GM18505 (cell line): ENCODE measurements at regions not wholly inside any gene's neighbourhood (a gene's known extent, or its start where the extent isn't known, plus 50 kb on each side); places are given as distances from the start of the nearest gene placed in this dataset.

Source experiments
- ATAC-seq: cut with Tn5 transposase; IDR thresholded peaks from one replicate; pipeline ENCODE4 v1.9.1; 2021; ENCODE audit not compliant: unreplicated experiment
- POLR2A ChIP-seq: IDR thresholded peaks from 4 replicates; pipeline ENCODE4 v1.6.1; 2011; ENCODE audit warnings: borderline replicate concordance; ENCODE audit not compliant: insufficient read depth, insufficient read length; ENCODE audit errors: extremely low read depth

- no peak for TF ChIP-seq POLR2A
- no peak for ATAC-seq
Measured at GRCh38 chr1:88454781-88455180, 229.3 kb upstream of the PKN2 start.

- ATAC-seq = no peak
- no peak for TF ChIP-seq POLR2A
Measured at GRCh38 chr1:88455621-88456256, 228.3 kb upstream of the PKN2 start.

GRCh38 chr1:88457197-88457596 lies 226.9 kb upstream of the PKN2 start:
- ATAC-seq = no peak
- TF ChIP-seq POLR2A = no peak

GRCh38 chr1:88461007-88461406 lies 223.1 kb upstream of the PKN2 start:
- ATAC-seq = no peak
- TF ChIP-seq POLR2A = no peak

GRCh38 chr1:88462096-88462487 lies 222.0 kb upstream of the PKN2 start:
- ATAC-seq = no peak
- TF ChIP-seq POLR2A = no peak

- no peak for ATAC-seq
- TF ChIP-seq POLR2A = no peak
Measured at GRCh38 chr1:88462488-88463261, 221.4 kb upstream of the PKN2 start.

DNA sequence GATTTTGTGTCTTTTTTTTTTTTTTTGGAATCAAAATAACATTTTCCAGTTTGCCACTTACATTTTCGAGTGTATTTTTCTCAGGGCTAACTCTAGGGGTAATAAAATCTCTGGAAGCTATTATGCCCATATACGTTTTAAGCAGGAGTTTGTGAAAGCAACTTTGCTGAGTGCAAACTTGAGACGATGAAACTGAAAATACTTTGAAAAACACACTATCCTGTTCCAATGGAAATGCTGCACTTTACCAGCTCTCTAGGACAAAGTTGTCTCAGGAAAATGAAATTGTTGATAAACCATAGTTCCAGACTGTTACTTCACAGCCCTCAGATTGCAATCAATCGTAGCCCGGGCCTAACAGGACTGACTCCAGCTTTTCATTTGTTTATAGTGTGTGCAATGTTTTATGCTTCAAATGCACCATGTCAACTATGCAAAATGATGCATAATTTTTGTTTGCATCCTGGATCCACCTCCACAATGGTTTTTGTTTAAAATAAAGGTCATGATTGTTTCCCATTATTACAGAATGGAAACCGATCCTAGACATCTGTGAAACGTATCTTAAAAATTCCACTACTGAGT lies 220.6 kb upstream of the PKN2 start:
- ATAC-seq = no peak
- TF ChIP-seq POLR2A = no peak

GRCh38 chr1:88466011-88466410 lies 218.1 kb upstream of the PKN2 start:
- no peak for ATAC-seq
- no peak for TF ChIP-seq POLR2A

DNA sequence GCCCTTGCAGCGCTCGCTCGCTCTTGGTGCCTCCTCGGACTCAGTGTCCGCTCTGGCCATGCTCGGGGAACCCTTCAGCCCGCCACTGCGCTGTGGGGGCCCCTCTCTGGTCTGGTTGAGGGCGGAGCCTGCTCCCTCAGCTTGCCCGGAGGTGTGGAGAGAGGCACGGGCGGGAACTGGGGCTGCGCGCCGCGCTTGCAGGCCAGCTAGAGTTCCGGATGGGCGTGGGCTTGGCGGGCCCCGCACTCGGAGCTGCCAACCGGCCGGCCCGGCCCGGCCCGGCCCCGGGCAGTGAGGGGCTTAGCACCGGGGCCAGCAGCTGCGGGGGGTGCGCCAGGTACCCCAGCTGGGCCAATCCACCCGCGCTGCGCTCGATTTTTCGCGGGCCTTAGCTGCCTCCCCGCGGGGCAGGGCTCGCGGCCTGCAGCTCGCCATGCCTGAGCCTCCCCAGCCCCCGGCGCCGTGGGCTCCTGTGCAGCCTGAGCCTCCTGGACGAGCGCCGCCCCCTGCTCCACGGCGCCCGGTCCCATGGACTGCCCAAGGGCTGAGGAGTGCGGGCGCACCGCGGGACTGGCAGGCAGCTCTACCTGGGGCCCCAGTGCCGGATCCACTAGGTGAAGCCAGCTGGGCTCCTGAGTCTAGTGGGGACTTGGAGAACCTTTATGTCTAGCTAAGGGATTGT lies 217.0 kb upstream of the PKN2 start:
- no peak for TF ChIP-seq POLR2A
- no peak for ATAC-seq

GRCh38 chr1:88472298-88472697 lies 211.8 kb upstream of the PKN2 start:
- ATAC-seq = no peak
- no peak for TF ChIP-seq POLR2A

GRCh38 chr1:88472714-88473113 lies 211.4 kb upstream of the PKN2 start:
- TF ChIP-seq POLR2A = no peak
- no peak for ATAC-seq

DNA sequence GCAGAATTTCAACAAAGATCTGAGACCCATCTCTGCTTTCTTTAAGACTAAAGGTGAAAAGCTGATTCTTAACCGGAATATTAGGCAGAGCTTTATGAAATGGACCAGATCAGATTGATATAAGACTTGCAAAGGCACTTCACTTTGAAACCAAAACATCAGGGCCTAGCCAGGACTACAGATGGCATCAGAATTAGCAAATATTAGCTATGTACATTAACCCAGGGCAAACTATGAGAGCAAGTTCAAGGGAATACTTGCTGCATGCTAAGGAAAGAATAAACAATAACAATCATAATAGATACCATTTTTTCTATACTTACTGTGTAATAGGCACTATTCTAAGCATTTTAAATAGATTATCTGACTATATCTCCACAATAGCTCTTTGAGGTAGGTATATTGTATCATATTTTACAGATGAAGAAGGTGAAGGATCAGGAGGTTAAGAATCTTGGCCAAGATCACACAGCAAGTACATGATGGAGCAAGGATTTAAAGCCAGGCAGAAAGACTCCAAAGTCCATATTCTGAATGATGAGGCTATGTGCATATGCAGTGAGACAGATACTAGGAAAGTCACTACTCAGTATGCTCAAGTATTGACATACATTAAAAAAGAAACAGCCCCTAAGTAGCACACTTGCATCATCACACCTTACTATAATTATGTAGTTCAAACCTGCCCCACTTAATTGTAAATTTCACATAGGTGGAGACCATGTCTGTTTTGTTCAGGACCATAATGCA lies 209.3 kb upstream of the PKN2 start:
- no peak for TF ChIP-seq POLR2A
- ATAC-seq = no peak

GRCh38 chr1:88484881-88485280 lies 199.2 kb upstream of the PKN2 start:
- TF ChIP-seq POLR2A = no peak
- no peak for ATAC-seq
